BJ (cell line): ENCODE measurements at regions not wholly inside any gene's neighbourhood (a gene's known extent, or its start where the extent isn't known, plus 50 kb on each side); places are given as distances from the start of the nearest gene placed in this dataset.

Source experiments
- CTCF ChIA-PET: fragments of 350-600 bp; formaldehyde crosslinking; extraction: SDS; loops from one replicate; lab custom pipeline; 2021; ENCODE audit warnings: antibody characterized with exemption, inconsistent platforms; lab: Yijun Ruan, JAX
- POLR2A ChIA-PET: fragments of 300-600 bp; sonication (Branson Sonifier 250); formaldehyde crosslinking; extraction: SDS; loops from one replicate; lab custom pipeline; 2021; ENCODE audit warnings: antibody characterized with exemption; lab: Charles Lee
- DNase-seq: peaks from one replicate; pipeline ENCODE4 v3.0.0-alpha.2; 2011; ENCODE audit warnings: low read depth
- H3K27me3 ChIP-seq: 2 replicates; pipeline ENCODE4 v1.6.0; 2011; ENCODE audit warnings: low read length; ENCODE audit not compliant: control insufficient read depth, insufficient read depth
- H3K36me3 ChIP-seq: 2 replicates; pipeline ENCODE4 v1.5.1; 2011; ENCODE audit warnings: low read length; ENCODE audit not compliant: control insufficient read depth, insufficient read depth
- H3K4me3 ChIP-seq: 2 replicates; pipeline ENCODE4 v1.5.1; 2011; ENCODE audit warnings: low read depth, mild to moderate bottlenecking, control low read depth, low read length
- CTCF ChIP-seq: IDR thresholded peaks from 2 replicates; pipeline ENCODE4 v1.5.1; 2011; ENCODE audit warnings: low read depth, mild to moderate bottlenecking, control low read depth, inconsistent platforms, low read length, moderate library complexity; ENCODE audit not compliant: insufficient read depth

DNA sequence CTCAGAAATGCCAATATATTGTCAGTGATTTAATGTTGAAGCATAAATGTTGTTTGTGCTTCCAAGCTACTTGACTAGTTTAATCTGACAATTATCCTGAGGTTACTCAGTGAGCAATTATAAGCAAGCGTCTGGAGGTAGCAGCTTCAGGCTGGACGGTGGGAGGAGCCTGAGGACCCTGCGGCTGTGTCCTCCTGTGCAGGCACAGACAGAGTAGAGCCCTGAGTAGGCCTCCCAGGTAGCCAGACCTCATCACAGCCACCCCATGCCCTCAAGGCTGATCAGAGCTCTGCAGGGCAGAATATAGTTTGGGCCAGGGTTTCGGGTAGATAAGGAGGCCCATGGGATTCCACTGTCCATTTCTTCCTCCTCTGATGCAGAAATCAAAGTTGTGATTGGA, 153.6 kb downstream of the DRD1 start:
- no peak for DNase-seq
- no peak for TF ChIP-seq CTCF
- Histone ChIP-seq H3K4me3 (no peak overlapping the region), H3K36me3 (no peaks in the 10 kb centered on the region), H3K27me3 (no peaks in the 10 kb centered on the region)
- ChIA-PET POLR2A (no interaction called here), CTCF (no interaction called here)

- Histone ChIP-seq H3K36me3 (no peaks in the 10 kb centered on the region), H3K4me3 (no peak overlapping the region), H3K27me3 (no peaks in the 10 kb centered on the region)
- ChIA-PET CTCF (no interaction called here), POLR2A (no interaction called here)
- DNase-seq, result no peak
- TF ChIP-seq CTCF, result no peak
These were observed 155.8 kb downstream of the DRD1 start for GRCh38 chr5:175288048-175288621.

DNA sequence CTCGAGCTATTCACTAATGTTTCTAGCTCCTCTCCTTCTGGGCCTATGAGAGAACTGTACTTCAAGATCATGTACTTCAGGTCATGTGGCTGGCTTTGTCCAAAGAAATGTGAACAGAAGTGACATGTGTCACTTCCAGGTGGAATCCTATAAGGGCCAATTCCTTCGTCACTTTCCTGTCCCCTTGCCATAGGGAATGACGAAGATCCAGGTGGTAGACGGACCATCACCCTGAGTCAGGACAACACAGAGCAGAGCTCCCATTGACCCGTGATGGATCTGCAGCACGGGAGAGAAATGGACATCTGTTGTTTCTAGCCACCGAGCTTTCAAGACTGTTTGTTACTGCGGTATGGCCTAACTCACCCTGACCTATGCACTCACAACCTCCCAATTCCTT, 157.0 kb downstream of the DRD1 start:
- no peaks in the 10 kb centered on the region for H3K36me3 ChIP-seq
- no peak for DNase-seq
- no peaks in the 10 kb centered on the region for H3K27me3 ChIP-seq
- no peak for TF ChIP-seq CTCF
- ChIA-PET CTCF (interaction anchor here (0.6 kb wide), 1 partner anchor 11 kb away, joined by 3 read pairs; no protein-coding TSS in a partner anchor), POLR2A (no interaction called here)
- no peak overlapping the region for H3K4me3 ChIP-seq

- Histone ChIP-seq H3K36me3 (no peaks in the 10 kb centered on the region), H3K27me3 (no peaks in the 10 kb centered on the region), H3K4me3 (no peak overlapping the region)
- ChIA-PET CTCF (no interaction called here), POLR2A (no interaction called here)
- no peak for DNase-seq
- TF ChIP-seq CTCF, result no peak
These were observed 158.7 kb downstream of the DRD1 start for GRCh38 chr5:175285261-175285660.

GRCh38 chr5:175284806-175285205, 159.2 kb downstream of the DRD1 start:
- POLR2A ChIA-PET, result no interaction called here
- TF ChIP-seq CTCF, result no peak
- H3K36me3 ChIP-seq, result no peaks in the 10 kb centered on the region
- H3K4me3 ChIP-seq, result no peak overlapping the region
- CTCF ChIA-PET, result no interaction called here
- DNase-seq, result no peak
- no peaks in the 10 kb centered on the region for H3K27me3 ChIP-seq
